Esophagus muscularis mucosa (tissue), 4 donors: ENCODE measurements at regions not wholly inside any gene's neighbourhood (a gene's known extent, or its start where the extent isn't known, plus 50 kb on each side); places are given as distances from the start of the nearest gene placed in this dataset.

Source experiments
- EP300 ChIP-seq: sonication (generic); formaldehyde crosslinking; IDR thresholded peaks from one replicate; pipeline ENCODE4 v1.6.1; 2017; ENCODE audit warnings: antibody characterized with exemption
- POLR2A ChIP-seq: fragments of 450-650 bp; IDR thresholded peaks from one replicate; pipeline ENCODE4 v1.6.1; 2017; ENCODE audit warnings: antibody characterized with exemption, moderate library complexity, mild to moderate bottlenecking, low read depth
- POLR2AphosphoS5 ChIP-seq, 2 donors: sonication (generic); formaldehyde crosslinking; IDR thresholded peaks; one replicate each; pipeline ENCODE4 v1.6.1; 2017; ENCODE audit warnings: antibody characterized with exemption in 2 of 2
- TF ChIP-seq, protein P1 (sequence below), 3 experiments: fragments of 200-600 bp in 2 of 3; fragments of 450-650 bp in 1 of 3; sonication (generic) in 2 of 3; IDR thresholded peaks; one replicate each; pipeline ENCODE4 v1.5.1; 2017 to 2019; ENCODE audit warnings: antibody characterized with exemption in 3 of 3, mild to moderate bottlenecking in 2 of 3, moderate library complexity in 1 of 3

DNA sequence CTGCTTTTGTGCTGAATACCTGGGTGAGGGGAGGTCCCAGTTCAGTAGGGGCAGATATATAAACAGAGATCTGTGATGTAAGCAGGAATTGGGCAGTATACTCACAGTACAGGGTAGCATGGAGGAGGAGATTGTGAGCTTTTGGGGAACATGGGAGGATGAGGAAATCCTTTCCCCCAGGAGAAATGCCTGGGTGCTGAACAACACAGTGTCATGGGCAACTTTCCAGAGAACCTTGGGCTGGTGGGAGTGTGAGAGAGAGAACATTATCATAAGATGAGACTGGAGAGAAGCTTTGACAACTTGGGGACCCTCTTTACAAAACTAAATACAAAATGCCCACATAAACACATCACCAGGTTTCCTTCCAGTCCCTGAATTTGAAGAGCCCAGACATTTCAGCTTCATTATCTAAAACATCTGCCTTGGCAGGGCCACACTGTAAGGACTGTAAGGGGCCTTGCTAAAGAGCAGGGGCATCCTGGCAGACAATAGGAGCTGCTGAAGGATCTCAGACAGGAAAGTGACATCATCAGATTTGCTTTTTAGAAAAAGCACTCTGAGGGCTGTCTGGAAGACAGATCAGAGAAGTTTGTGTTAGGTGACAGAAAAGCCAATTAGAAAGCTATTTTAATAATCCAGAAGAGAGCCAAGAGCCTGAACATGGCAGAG lies 105.1 kb upstream of the FOXN2 start:
- no peak for TF ChIP-seq POLR2A
- TF ChIP-seq, protein P1, sequence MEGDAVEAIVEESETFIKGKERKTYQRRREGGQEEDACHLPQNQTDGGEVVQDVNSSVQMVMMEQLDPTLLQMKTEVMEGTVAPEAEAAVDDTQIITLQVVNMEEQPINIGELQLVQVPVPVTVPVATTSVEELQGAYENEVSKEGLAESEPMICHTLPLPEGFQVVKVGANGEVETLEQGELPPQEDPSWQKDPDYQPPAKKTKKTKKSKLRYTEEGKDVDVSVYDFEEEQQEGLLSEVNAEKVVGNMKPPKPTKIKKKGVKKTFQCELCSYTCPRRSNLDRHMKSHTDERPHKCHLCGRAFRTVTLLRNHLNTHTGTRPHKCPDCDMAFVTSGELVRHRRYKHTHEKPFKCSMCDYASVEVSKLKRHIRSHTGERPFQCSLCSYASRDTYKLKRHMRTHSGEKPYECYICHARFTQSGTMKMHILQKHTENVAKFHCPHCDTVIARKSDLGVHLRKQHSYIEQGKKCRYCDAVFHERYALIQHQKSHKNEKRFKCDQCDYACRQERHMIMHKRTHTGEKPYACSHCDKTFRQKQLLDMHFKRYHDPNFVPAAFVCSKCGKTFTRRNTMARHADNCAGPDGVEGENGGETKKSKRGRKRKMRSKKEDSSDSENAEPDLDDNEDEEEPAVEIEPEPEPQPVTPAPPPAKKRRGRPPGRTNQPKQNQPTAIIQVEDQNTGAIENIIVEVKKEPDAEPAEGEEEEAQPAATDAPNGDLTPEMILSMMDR (IDR thresholded peaks at IDR 0.05): no peak
- no peak for TF ChIP-seq EP300
- TF ChIP-seq POLR2AphosphoS5 (IDR thresholded peaks at IDR 0.05): no peak
